Naive thymus-derived CD4-positive, alpha-beta T cell (primary cell): ENCODE measurements at regions not wholly inside any gene's neighbourhood (a gene's known extent, or its start where the extent isn't known, plus 50 kb on each side); places are given as distances from the start of the nearest gene placed in this dataset.

Experiments used
- ATAC-seq: fragments of 150-1000 bp; cut with Tn5 transposase; 2 replicates; pipeline ENCODE4 v1.10.0; 2021; ENCODE audit warnings: mild to moderate bottlenecking, moderate library complexity
- CTCF ChIA-PET: fragments of 350-600 bp; sonication (Branson Sonifier 250); formaldehyde crosslinking; loops from one replicate; lab custom pipeline; 2021; ENCODE audit warnings: antibody characterized with exemption; lab: Charles Lee
- POLR2A ChIA-PET: fragments of 350-600 bp; sonication (Branson Sonifier 250); formaldehyde crosslinking; loops from one replicate; lab custom pipeline; 2021; ENCODE audit warnings: antibody characterized with exemption, inconsistent platforms; lab: Charles Lee
- DNase-seq, 9 donors: peaks; one replicate each; pipeline versions ENCODE4 v3.0.0 to v3.0.0-alpha.2; 2020 to 2022; ENCODE audit warnings: mixed read lengths in 1 of 9
- H3K27ac ChIP-seq: one replicate; pipeline ENCODE4 v1.7.0; 2013; ENCODE audit warnings: mild to moderate bottlenecking, low read depth, low read length, moderate library complexity
- H3K27me3 ChIP-seq, 2 donors: one replicate each; pipeline ENCODE4 v1.7.0; 2013; ENCODE audit warnings: low read length in 2 of 2, mild to moderate bottlenecking in 2 of 2, moderate library complexity in 2 of 2; ENCODE audit not compliant: control insufficient read depth in 2 of 2, insufficient read depth in 2 of 2
- H3K36me3 ChIP-seq, 3 experiments: 1 replicate in 2 of 3; 2 replicates in 1 of 3; pipeline ENCODE4 v1.7.0; 2013; ENCODE audit warnings: low read length in 3 of 3, mild to moderate bottlenecking in 3 of 3, moderate library complexity in 1 of 3; ENCODE audit not compliant: insufficient read depth in 3 of 3, control insufficient read depth in 2 of 3
- H3K4me1 ChIP-seq, 2 donors: one replicate each; pipeline ENCODE4 v1.7.0; 2013; ENCODE audit warnings: low read length in 2 of 2, mild to moderate bottlenecking in 2 of 2, moderate library complexity in 1 of 2; ENCODE audit not compliant: control insufficient read depth in 2 of 2, insufficient read depth in 2 of 2
- H3K4me3 ChIP-seq: 2 replicates; pipeline ENCODE4 v1.7.0; 2013; ENCODE audit warnings: mild to moderate bottlenecking, low read length
- H3K9me3 ChIP-seq, 3 experiments: 1 replicate in 2 of 3; 2 replicates in 1 of 3; pipeline ENCODE4 v1.7.0; 2013; ENCODE audit warnings: low read length in 3 of 3; ENCODE audit not compliant: control insufficient read depth in 2 of 3
- H3K27ac Mint-ChIP-seq, 9 donors: one replicate each; pipeline ENCODE4 v1.8.0; 2020 to 2022; ENCODE audit warnings: mixed read lengths in 9 of 9, mild to moderate bottlenecking in 8 of 9, moderate library complexity in 5 of 9, inconsistent platforms in 2 of 9
- H3K27me3 Mint-ChIP-seq, 5 donors: one replicate each; pipeline ENCODE4 v1.8.0; 2021 to 2022; ENCODE audit warnings: mixed read lengths in 5 of 5, mild to moderate bottlenecking in 1 of 5
- H3K36me3 Mint-ChIP-seq, 5 donors: one replicate each; pipeline ENCODE4 v1.8.0; 2020 to 2022; ENCODE audit warnings: mixed read lengths in 5 of 5, mild to moderate bottlenecking in 3 of 5, inconsistent platforms in 1 of 5
- H3K4me1 Mint-ChIP-seq, 7 donors: one replicate each; pipeline ENCODE4 v1.8.0; 2020 to 2022; ENCODE audit warnings: mixed read lengths in 7 of 7, mild to moderate bottlenecking in 3 of 7, inconsistent platforms in 1 of 7
- H3K4me3 Mint-ChIP-seq, 10 donors: one replicate each; pipeline ENCODE4 v1.8.0; 2020 to 2022; ENCODE audit warnings: mild to moderate bottlenecking in 10 of 10, mixed read lengths in 10 of 10, moderate library complexity in 6 of 10, inconsistent platforms in 2 of 10
- H3K9me3 Mint-ChIP-seq, 11 donors: one replicate each; pipeline ENCODE4 v1.8.0; 2020 to 2022; ENCODE audit warnings: mixed read lengths in 11 of 11, mild to moderate bottlenecking in 4 of 11, inconsistent platforms in 1 of 11, moderate library complexity in 1 of 11
- intact Hi-C, 2 donors: fragments of 100-400 bp; cut with micrococcal nuclease; formaldehyde crosslinking; loops; one replicate each; pipeline ENCODE4 v1.15.1; 2023

DNA sequence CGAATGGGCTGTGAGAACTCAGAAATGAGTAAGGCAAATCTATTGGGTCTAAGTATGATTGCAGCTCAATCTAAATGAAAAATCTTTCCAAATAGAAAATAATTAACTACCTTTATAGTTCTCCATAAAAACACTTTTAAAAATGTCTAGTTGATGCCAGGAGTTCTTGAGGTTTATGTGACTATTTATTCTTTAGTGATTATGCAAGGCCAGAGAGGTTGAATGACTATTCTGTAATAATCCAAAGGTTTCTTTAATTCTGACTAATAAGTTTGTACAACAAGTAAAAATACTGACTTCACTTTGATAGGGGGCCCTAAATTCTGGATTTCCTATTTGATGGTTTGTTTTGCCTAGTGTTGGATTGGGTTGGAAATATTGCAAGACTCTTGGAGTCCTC lies 461.2 kb downstream of the EPM2A start:
- no peak overlapping the region for H3K4me3 ChIP-seq
- ATAC-seq (no peak), DNase-seq (no peak)
- H3K9me3 Mint-ChIP-seq: no peaks in the 10 kb centered on the region
- no peaks in the 10 kb centered on the region for H3K4me1 Mint-ChIP-seq
- POLR2A ChIA-PET: no interaction called here
- no peaks in the 10 kb centered on the region for H3K36me3 ChIP-seq
- CTCF ChIA-PET: no interaction called here
- no peak overlapping the region for H3K27ac Mint-ChIP-seq
- H3K27ac ChIP-seq: no peak overlapping the region
- H3K36me3 Mint-ChIP-seq: no peaks in the 10 kb centered on the region
- peaks cover 0 to 6% (median 4%) of the 10 kb centered on the region in 5 donors for H3K27me3 Mint-ChIP-seq
- H3K4me1 ChIP-seq: no peaks in the 10 kb centered on the region
- no peaks in the 10 kb centered on the region for H3K27me3 ChIP-seq
- intact Hi-C loops: no loop called here
- H3K9me3 ChIP-seq: no peaks in the 10 kb centered on the region
- no peak overlapping the region for H3K4me3 Mint-ChIP-seq

- Histone ChIP-seq H3K36me3 (no peaks in the 10 kb centered on the region), H3K27me3 (no peaks in the 10 kb centered on the region), H3K4me1 (no peaks in the 10 kb centered on the region), H3K27ac (no peak overlapping the region), H3K4me3 (no peak overlapping the region), H3K9me3 (no peaks in the 10 kb centered on the region)
- intact Hi-C loops: no loop called here
- H3K4me3 Mint-ChIP-seq: no peak overlapping the region
- no peaks in the 10 kb centered on the region for H3K9me3 Mint-ChIP-seq
- no peaks in the 10 kb centered on the region for H3K36me3 Mint-ChIP-seq
- no peak for DNase-seq
- peaks cover 0 to 5% (median 4%) of the 10 kb centered on the region in 5 donors for H3K27me3 Mint-ChIP-seq
- H3K4me1 Mint-ChIP-seq: no peaks in the 10 kb centered on the region
- no peak overlapping the region for H3K27ac Mint-ChIP-seq
- CTCF ChIA-PET: interaction anchor here (0.6 kb wide), 1 partner anchor 272 kb away, joined by 3 read pairs; no protein-coding TSS in a partner anchor
- POLR2A ChIA-PET: no interaction called here
- no peak for ATAC-seq
These were observed 460.3 kb downstream of the EPM2A start for GRCh38 chr6:145275019-145275418.

DNA sequence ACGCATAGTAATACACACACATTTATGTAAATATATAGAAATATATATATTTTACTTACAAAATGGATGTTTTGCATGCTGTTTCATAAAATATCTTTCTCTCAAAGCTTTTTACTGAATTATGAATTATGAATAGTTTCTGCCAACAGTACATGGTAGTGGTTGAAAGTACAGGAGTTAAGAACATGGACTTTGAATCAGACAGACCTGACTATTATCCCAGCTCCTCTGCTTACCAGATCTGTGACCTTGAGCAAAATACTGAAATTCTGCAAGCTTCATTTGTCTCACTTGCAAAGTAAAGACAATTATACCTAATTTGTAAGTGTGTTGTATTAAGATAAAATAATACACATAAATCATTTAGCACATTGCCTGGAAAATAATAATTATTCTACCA lies 459.5 kb downstream of the EPM2A start:
- Mint-ChIP-seq H3K27me3 (peaks cover 0 to 5% (median 0%) of the 10 kb centered on the region in 5 donors), H3K36me3 (no peaks in the 10 kb centered on the region), H3K4me1 (no peaks in the 10 kb centered on the region), H3K27ac (no peak overlapping the region), H3K4me3 (no peak overlapping the region), H3K9me3 (peaks cover 0 to 4% (median 0%) of the 10 kb centered on the region in 11 donors)
- Histone ChIP-seq H3K4me1 (no peaks in the 10 kb centered on the region), H3K9me3 (no peaks in the 10 kb centered on the region), H3K4me3 (no peak overlapping the region), H3K36me3 (no peaks in the 10 kb centered on the region), H3K27me3 (no peaks in the 10 kb centered on the region), H3K27ac (no peak overlapping the region)
- POLR2A ChIA-PET: no interaction called here
- intact Hi-C loops: no loop called here
- CTCF ChIA-PET: interaction anchor here (0.6 kb wide), 1 partner anchor 273 kb away, joined by 3 read pairs; no protein-coding TSS in a partner anchor
- ATAC-seq: no peak
- no peak for DNase-seq

- CTCF ChIA-PET: no interaction called here
- H3K27ac Mint-ChIP-seq: no peak overlapping the region
These were observed 458.6 kb downstream of the EPM2A start for GRCh38 chr6:145276756-145277155.

DNA sequence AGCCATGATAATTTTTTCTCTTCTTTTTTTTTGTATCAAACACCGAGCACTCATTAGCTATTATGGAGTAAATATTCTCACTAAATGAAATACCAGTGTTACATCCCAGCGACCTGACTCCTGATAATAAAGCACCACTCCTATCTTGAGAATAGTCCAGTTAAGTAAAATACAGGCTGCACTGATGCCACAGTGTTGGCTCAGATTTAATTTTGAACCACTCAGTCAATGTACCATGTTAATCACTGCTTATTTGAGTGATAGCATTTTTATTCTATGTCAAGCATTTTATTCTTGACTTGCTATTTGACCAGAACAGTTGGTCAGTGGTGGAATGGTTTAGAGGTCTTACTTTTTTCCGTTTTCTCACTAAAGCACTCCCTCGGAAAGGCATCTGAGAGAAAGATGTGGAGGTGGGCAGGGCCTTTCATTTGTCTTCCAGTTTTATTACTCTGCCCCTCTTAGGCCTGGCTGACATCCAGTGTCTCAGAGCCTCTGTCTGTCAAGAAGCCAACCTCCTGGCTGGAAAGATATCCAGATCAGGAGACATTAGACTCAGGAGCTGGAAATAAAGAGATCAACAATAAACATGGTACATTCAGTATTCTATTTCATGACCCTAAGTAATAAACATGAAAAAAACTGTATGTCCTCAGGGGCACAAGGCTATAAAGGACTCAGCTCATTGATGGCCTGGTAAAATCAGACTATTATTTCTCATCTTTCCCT lies 457.8 kb downstream of the EPM2A start:
- no peak overlapping the region for H3K27ac Mint-ChIP-seq
- H3K4me1 Mint-ChIP-seq: no peaks in the 10 kb centered on the region
- Histone ChIP-seq H3K4me3 (no peak overlapping the region), H3K27ac (no peak overlapping the region), H3K4me1 (no peaks in the 10 kb centered on the region), H3K27me3 (no peaks in the 10 kb centered on the region), H3K36me3 (no peaks in the 10 kb centered on the region), H3K9me3 (no peaks in the 10 kb centered on the region)
- H3K27me3 Mint-ChIP-seq: peaks cover 0 to 5% (median 0%) of the 10 kb centered on the region in 5 donors
- POLR2A ChIA-PET: no interaction called here
- intact Hi-C loops: no loop called here
- CTCF ChIA-PET: no interaction called here
- H3K9me3 Mint-ChIP-seq: peaks cover 0 to 7% (median 0%) of the 10 kb centered on the region in 11 donors
- no peaks in the 10 kb centered on the region for H3K36me3 Mint-ChIP-seq
- ATAC-seq (no peak), DNase-seq (no peak)
- no peak overlapping the region for H3K4me3 Mint-ChIP-seq

More at GRCh38 chr6:145276756-145277155, 458.6 kb downstream of the EPM2A start:
- POLR2A ChIA-PET: no interaction called here
- H3K4me3 Mint-ChIP-seq: no peak overlapping the region
- H3K9me3 ChIP-seq: no peaks in the 10 kb centered on the region
- peaks cover 0 to 5% (median 0%) of the 10 kb centered on the region in 5 donors for H3K27me3 Mint-ChIP-seq
- no peaks in the 10 kb centered on the region for H3K36me3 ChIP-seq
- ATAC-seq: no peak
- no peak overlapping the region for H3K27ac ChIP-seq
- no peak overlapping the region for H3K4me3 ChIP-seq
- no peaks in the 10 kb centered on the region for H3K27me3 ChIP-seq
- no peaks in the 10 kb centered on the region for H3K4me1 Mint-ChIP-seq
- no peaks in the 10 kb centered on the region for H3K36me3 Mint-ChIP-seq
- no peaks in the 10 kb centered on the region for H3K4me1 ChIP-seq
- H3K9me3 Mint-ChIP-seq: peaks cover 0 to 6% (median 0%) of the 10 kb centered on the region in 11 donors
- DNase-seq: no peak
- intact Hi-C loops: no loop called here

- Histone ChIP-seq H3K4me3 (no peak overlapping the region), H3K9me3 (no peaks in the 10 kb centered on the region), H3K4me1 (no peaks in the 10 kb centered on the region), H3K36me3 (no peaks in the 10 kb centered on the region), H3K27me3 (no peaks in the 10 kb centered on the region), H3K27ac (no peak overlapping the region)
- H3K4me1 Mint-ChIP-seq: no peaks in the 10 kb centered on the region
- peaks cover 0 to 7% (median 0%) of the 10 kb centered on the region in 11 donors for H3K9me3 Mint-ChIP-seq
- H3K27ac Mint-ChIP-seq: no peak overlapping the region
- intact Hi-C loops: no loop called here
- ChIA-PET CTCF (no interaction called here), POLR2A (no interaction called here)
- no peaks in the 10 kb centered on the region for H3K36me3 Mint-ChIP-seq
- peaks cover 0 to 5% (median 0%) of the 10 kb centered on the region in 5 donors for H3K27me3 Mint-ChIP-seq
- ATAC-seq (no peak), DNase-seq (no peak)
- H3K4me3 Mint-ChIP-seq: no peak overlapping the region
These were observed 457.0 kb downstream of the EPM2A start for GRCh38 chr6:145278163-145278807.
